Activated naive CD8-positive, alpha-beta T cell treated with anti-CD3 and anti-CD28 coated beads for 36 hours (primary cell): ENCODE measurements at regions not wholly inside any gene's neighbourhood (a gene's known extent, or its start where the extent isn't known, plus 50 kb on each side); places are given as distances from the start of the nearest gene placed in this dataset.
"Not testable (repeated sequence)": the region's sequence is repeated elsewhere in the genome, so short reads cannot be mapped to it uniquely, and the experiment has no call there.

Experiments used
- DNase-seq: peaks from one replicate; pipeline ENCODE4 v3.0.0; 2021
- H3K27ac Mint-ChIP-seq: one replicate; pipeline ENCODE4 v1.8.0; 2022; ENCODE audit warnings: mild to moderate bottlenecking, moderate library complexity, mixed read lengths
- H3K27me3 Mint-ChIP-seq: one replicate; pipeline ENCODE4 v1.8.0; 2022; ENCODE audit warnings: mild to moderate bottlenecking, mixed read lengths
- H3K36me3 Mint-ChIP-seq: one replicate; pipeline ENCODE4 v1.8.0; 2021; ENCODE audit warnings: mild to moderate bottlenecking, mixed read lengths
- H3K4me1 Mint-ChIP-seq: one replicate; pipeline ENCODE4 v1.8.0; 2021; ENCODE audit warnings: mixed read lengths
- H3K4me3 Mint-ChIP-seq: one replicate; pipeline ENCODE4 v1.8.0; 2022; ENCODE audit warnings: mild to moderate bottlenecking, moderate library complexity, mixed read lengths
- H3K9me3 Mint-ChIP-seq: one replicate; pipeline ENCODE4 v1.8.0; 2022; ENCODE audit warnings: mixed read lengths

- H3K9me3 Mint-ChIP-seq = peaks cover 11% of the 10 kb centered on the region
- H3K36me3 Mint-ChIP-seq, H3K4me1 Mint-ChIP-seq, H3K27me3 Mint-ChIP-seq, DNase-seq, H3K4me3 Mint-ChIP-seq, H3K27ac Mint-ChIP-seq: not testable (repeated sequence)
Measured at GRCh38 chr7:6958371-6958770, 132.3 kb upstream of the CCZ1B start.

- not testable (repeated sequence) for DNase-seq, H3K4me1 Mint-ChIP-seq, H3K27me3 Mint-ChIP-seq, H3K36me3 Mint-ChIP-seq, H3K4me3 Mint-ChIP-seq, H3K27ac Mint-ChIP-seq
- peaks cover 11% of the 10 kb centered on the region for H3K9me3 Mint-ChIP-seq
Measured at GRCh38 chr7:6959942-6960341, 133.9 kb upstream of the CCZ1B start.

DNA sequence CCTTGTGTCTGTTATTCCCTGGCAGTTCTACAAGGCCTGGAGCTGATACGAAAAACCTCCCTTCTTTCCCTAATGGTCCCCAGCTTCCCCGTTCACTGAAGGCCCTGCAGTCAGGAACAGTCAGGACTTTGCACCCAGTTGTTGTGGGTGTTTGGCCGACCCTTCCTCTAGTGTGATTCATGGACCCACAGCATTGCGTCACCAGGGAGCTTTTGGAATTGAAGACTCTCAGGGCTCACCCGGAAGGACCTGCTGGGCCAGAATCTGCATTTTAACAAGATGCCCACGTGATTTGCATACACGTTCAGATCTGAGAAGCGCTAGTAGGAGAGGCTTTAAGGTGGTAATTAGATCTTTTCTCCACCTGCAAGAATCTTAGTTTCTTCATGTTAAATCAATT is 136.8 kb upstream of the CCZ1B start:
- not testable (repeated sequence) for H3K4me1 Mint-ChIP-seq, H3K4me3 Mint-ChIP-seq, H3K27ac Mint-ChIP-seq, DNase-seq, H3K36me3 Mint-ChIP-seq
- Mint-ChIP-seq H3K9me3 (peaks cover 11% of the 10 kb centered on the region), H3K27me3 (peaks cover 10% of the 10 kb centered on the region)

DNA sequence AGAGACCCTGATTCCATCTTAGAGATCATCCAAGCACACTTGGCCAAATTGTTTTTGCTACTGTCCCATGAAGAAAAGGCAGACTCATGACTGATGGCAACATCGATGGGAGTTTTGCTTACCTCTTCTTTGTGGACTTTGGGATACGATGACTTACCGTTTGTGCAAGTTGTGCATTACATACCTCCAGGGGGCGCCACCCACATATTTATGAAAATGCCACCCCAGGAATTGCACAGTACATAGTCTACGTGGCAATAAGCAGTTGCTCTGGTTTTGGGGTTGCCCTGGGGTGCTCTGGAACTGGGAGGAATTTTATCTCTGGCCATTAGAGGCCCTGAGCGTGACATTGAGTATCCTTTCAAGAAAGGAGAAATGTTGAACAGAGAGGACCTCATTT is 139.0 kb upstream of the CCZ1B start:
- H3K4me3 Mint-ChIP-seq, H3K4me1 Mint-ChIP-seq, H3K36me3 Mint-ChIP-seq, H3K27ac Mint-ChIP-seq: not testable (repeated sequence)
- DNase-seq = peak; percentile 38
- Mint-ChIP-seq H3K27me3 (peaks cover 10% of the 10 kb centered on the region), H3K9me3 (peaks cover 11% of the 10 kb centered on the region)

- not testable (repeated sequence) for H3K4me3 Mint-ChIP-seq, H3K36me3 Mint-ChIP-seq, H3K27me3 Mint-ChIP-seq, H3K9me3 Mint-ChIP-seq, H3K27ac Mint-ChIP-seq, DNase-seq, H3K4me1 Mint-ChIP-seq
Measured at GRCh38 chr7:6970180-6970579, 144.1 kb upstream of the CCZ1B start.

GRCh38 chr7:6974876-6975275 is 148.8 kb upstream of the CCZ1B start:
- H3K4me3 Mint-ChIP-seq, H3K27ac Mint-ChIP-seq, H3K4me1 Mint-ChIP-seq, H3K9me3 Mint-ChIP-seq, H3K36me3 Mint-ChIP-seq, H3K27me3 Mint-ChIP-seq, DNase-seq: not testable (repeated sequence)

- H3K27me3 Mint-ChIP-seq, H3K4me1 Mint-ChIP-seq, H3K9me3 Mint-ChIP-seq, H3K27ac Mint-ChIP-seq, DNase-seq, H3K4me3 Mint-ChIP-seq, H3K36me3 Mint-ChIP-seq: not testable (repeated sequence)
Measured at GRCh38 chr7:6975346-6975745, 149.3 kb upstream of the CCZ1B start.

GRCh38 chr7:6977368-6977767 is 151.3 kb upstream of the CCZ1B start:
- not testable (repeated sequence) for H3K27ac Mint-ChIP-seq, H3K36me3 Mint-ChIP-seq, H3K27me3 Mint-ChIP-seq, H3K4me1 Mint-ChIP-seq, H3K4me3 Mint-ChIP-seq, DNase-seq, H3K9me3 Mint-ChIP-seq

- H3K36me3 Mint-ChIP-seq, DNase-seq, H3K9me3 Mint-ChIP-seq, H3K4me1 Mint-ChIP-seq, H3K4me3 Mint-ChIP-seq, H3K27me3 Mint-ChIP-seq, H3K27ac Mint-ChIP-seq: not testable (repeated sequence)
Measured at GRCh38 chr7:6978326-6978725, 152.3 kb upstream of the CCZ1B start.

- DNase-seq, H3K4me1 Mint-ChIP-seq, H3K36me3 Mint-ChIP-seq, H3K9me3 Mint-ChIP-seq, H3K4me3 Mint-ChIP-seq, H3K27ac Mint-ChIP-seq, H3K27me3 Mint-ChIP-seq: not testable (repeated sequence)
Measured at GRCh38 chr7:6979456-6979855, 153.4 kb upstream of the CCZ1B start.

DNA sequence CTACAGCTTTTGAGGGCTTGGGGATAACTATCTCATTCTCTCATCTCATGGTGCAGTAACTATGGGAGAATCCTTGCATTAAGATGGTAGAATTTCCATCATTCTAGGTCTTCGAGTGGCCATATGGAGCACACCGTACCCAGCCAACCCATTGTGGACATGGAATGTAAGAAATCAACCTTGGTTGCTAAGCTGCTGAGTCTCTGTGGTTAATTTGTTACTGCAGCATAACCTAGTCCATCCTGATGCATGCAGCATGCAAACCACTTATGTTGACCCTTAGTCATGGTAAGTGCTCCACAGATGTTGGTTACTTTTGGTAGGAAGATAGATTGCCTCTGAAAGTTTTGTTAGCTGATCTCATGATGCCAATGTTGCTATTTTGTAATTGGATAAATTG is 156.3 kb upstream of the CCZ1B start:
- H3K9me3 Mint-ChIP-seq, H3K4me1 Mint-ChIP-seq, H3K27me3 Mint-ChIP-seq, H3K27ac Mint-ChIP-seq, H3K36me3 Mint-ChIP-seq, DNase-seq, H3K4me3 Mint-ChIP-seq: not testable (repeated sequence)

GRCh38 chr7:6986892-6987291 is 160.8 kb upstream of the CCZ1B start:
- not testable (repeated sequence) for H3K4me3 Mint-ChIP-seq, H3K27me3 Mint-ChIP-seq, H3K27ac Mint-ChIP-seq

GRCh38 chr7:6988608-6989007 is 162.5 kb upstream of the CCZ1B start:
- not testable (repeated sequence) for H3K27ac Mint-ChIP-seq, H3K9me3 Mint-ChIP-seq, DNase-seq, H3K4me3 Mint-ChIP-seq, H3K27me3 Mint-ChIP-seq, H3K36me3 Mint-ChIP-seq
- peaks cover 15% of the 10 kb centered on the region for H3K4me1 Mint-ChIP-seq

More at GRCh38 chr7:6986892-6987291, 160.8 kb upstream of the CCZ1B start:
- peaks cover 15% of the 10 kb centered on the region for H3K4me1 Mint-ChIP-seq
- DNase-seq, H3K36me3 Mint-ChIP-seq, H3K9me3 Mint-ChIP-seq: not testable (repeated sequence)

DNA sequence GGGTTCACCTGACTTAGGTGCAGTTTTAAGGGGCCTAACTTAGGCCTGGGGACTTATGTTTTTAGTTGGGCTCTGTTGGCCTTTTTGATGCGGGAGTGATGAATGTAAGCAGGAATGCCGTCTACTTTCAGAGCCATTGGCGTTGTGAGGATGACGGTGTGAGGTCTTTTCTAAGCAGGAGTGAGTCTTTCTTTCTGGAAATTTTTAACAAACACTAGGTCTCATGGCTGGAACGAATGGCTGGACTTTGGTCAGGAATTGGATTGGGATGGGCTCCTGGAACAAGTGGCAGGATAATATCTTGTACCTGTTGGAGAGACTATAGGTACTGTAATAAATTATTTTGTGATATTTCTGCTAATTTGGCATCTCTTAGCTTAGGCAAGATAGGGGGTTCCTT is 163.9 kb upstream of the CCZ1B start:
- H3K27ac Mint-ChIP-seq, H3K9me3 Mint-ChIP-seq: not testable (repeated sequence)
- peaks cover 15% of the 10 kb centered on the region for H3K4me1 Mint-ChIP-seq

GRCh38 chr7:6990426-6991152 is 164.5 kb upstream of the CCZ1B start:
- not testable (repeated sequence) for H3K9me3 Mint-ChIP-seq, H3K27ac Mint-ChIP-seq, H3K27me3 Mint-ChIP-seq, DNase-seq, H3K36me3 Mint-ChIP-seq
- peaks cover 15% of the 10 kb centered on the region for H3K4me1 Mint-ChIP-seq
- H3K4me3 Mint-ChIP-seq = peak overlapping the region; percentile 29

More for the DNA sequence above, 163.9 kb upstream of the CCZ1B start:
- not testable (repeated sequence) for DNase-seq, H3K36me3 Mint-ChIP-seq, H3K27me3 Mint-ChIP-seq, H3K4me3 Mint-ChIP-seq

GRCh38 chr7:6991169-6991611 is 165.1 kb upstream of the CCZ1B start:
- Mint-ChIP-seq H3K4me1 (peaks cover 15% of the 10 kb centered on the region), H3K4me3 (peak overlapping the region; percentile 12)
- H3K36me3 Mint-ChIP-seq, H3K9me3 Mint-ChIP-seq, H3K27me3 Mint-ChIP-seq, H3K27ac Mint-ChIP-seq: not testable (repeated sequence)
- DNase-seq = peak; percentile 42
